NCI-H226 (cell line): ENCODE measurements at regions not wholly inside any gene's neighbourhood (a gene's known extent, or its start where the extent isn't known, plus 50 kb on each side); places are given as distances from the start of the nearest gene placed in this dataset.
"Not testable (repeated sequence)": the region's sequence is repeated elsewhere in the genome, so short reads cannot be mapped to it uniquely, and the experiment has no call there.

Source experiments
- DNase-seq: peaks from one replicate; pipeline ENCODE4 v3.0.0-alpha.2; 2015

GRCh38 chr5:28975508-28975907, 1937.1 kb upstream of the CDH9 start:
- no peak for DNase-seq

DNA sequence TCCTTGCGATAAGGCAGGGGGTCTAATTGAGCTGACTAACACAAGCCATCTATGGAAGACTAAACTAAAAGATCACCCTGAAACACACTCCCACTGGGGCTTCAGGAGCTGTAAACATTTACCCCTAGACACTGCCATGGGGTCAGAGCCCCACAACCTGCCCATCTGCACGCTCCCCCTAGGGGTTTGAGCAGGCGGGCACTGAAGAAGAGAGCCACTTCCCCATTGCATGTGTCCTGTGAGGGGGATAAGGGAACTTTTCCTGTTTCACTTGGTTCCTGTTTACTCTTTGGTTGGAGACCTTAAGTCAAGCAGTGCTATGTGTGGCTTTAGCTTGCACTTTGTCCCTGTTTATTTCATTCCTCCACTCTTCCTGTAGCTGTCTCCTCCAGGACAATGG, 1929.5 kb upstream of the CDH9 start:
- no peak for DNase-seq

- DNase-seq = peak; percentile 51
These were observed 1923.4 kb upstream of the CDH9 start for GRCh38 chr5:28961816-28962215.

- peak; percentile 42 for DNase-seq
These were observed 1920.2 kb upstream of the CDH9 start for GRCh38 chr5:28958581-28958980.

DNA sequence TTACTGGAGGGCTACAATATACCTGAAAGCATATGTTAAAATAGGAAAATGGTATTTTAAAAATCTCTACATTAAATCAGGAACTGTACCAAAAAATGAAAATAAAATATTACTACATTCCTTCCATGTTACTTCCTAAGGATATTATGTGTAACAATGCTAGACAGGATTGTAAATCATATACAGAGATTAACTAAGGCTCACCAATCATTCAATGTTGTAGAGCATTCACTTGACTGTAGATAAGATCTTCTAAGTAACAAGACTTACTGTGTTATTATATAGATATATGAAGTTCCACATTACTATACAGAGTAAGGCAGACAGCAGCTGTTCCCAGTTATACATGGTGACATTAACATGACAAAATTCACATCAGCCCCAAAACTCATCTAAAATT, 1919.1 kb upstream of the CDH9 start:
- no peak for DNase-seq

DNA sequence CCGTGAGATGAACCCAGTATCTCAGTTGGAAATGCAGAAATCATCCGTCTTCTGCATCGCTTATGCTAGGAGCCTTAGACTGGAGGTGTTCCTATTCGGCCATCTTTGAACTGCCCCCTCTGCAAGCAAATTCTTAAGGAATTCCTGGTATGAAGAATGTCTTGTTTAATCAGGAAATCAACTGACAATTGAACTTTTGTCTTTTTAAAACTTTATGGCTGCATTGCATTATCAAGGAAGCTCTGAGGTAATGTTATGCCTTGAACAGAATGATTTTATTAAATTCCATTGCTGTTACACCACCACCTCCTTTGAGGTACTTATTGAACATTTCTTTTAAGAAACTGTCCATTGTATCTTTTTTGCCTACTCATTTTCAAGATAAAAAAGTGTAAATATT, 1915.7 kb upstream of the CDH9 start:
- peak; percentile 73 for DNase-seq

GRCh38 chr5:28947865-28948264, 1909.5 kb upstream of the CDH9 start:
- no peak for DNase-seq

DNA sequence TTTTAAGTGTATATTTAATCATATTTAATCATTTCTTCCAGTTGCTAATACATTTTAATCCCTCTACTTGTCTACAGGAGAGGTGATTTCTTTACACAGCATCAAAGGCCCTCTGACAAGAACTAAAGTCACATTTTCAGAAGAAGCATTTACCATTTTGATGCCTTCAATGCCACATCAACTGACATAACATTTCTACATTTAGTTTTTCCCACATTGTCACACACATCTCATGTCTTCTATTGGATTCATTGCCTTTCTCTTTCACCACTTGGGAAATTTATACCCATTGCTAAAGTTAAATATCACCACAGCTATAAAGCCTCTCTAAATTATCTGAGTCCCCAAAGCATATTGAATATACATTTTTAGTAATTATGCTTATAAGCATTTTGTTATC, 1907.5 kb upstream of the CDH9 start:
- DNase-seq = no peak

DNA sequence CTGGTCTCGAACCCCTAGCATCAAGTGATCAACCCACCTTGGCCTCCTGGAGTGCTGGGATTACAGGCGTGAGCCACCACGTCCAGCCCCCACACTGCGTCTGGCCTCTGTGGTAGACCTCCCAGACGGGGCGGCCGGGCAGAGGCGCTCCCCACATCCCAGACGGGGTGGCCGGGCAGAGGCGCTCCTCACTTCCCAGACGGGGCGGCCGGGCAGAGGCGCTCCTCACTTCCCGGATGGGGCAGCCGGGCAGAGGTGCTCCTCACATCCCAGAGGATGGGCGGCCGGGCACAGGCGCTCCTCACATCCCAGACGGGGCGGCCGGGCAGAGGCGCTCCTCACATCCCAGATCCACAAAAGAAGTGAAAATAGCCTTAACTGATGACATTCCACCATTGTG, 1891.0 kb upstream of the CDH9 start:
- DNase-seq = not testable (repeated sequence)

- DNase-seq = not testable (repeated sequence)
These were observed 1890.0 kb upstream of the CDH9 start for GRCh38 chr5:28928327-28928790.

DNA sequence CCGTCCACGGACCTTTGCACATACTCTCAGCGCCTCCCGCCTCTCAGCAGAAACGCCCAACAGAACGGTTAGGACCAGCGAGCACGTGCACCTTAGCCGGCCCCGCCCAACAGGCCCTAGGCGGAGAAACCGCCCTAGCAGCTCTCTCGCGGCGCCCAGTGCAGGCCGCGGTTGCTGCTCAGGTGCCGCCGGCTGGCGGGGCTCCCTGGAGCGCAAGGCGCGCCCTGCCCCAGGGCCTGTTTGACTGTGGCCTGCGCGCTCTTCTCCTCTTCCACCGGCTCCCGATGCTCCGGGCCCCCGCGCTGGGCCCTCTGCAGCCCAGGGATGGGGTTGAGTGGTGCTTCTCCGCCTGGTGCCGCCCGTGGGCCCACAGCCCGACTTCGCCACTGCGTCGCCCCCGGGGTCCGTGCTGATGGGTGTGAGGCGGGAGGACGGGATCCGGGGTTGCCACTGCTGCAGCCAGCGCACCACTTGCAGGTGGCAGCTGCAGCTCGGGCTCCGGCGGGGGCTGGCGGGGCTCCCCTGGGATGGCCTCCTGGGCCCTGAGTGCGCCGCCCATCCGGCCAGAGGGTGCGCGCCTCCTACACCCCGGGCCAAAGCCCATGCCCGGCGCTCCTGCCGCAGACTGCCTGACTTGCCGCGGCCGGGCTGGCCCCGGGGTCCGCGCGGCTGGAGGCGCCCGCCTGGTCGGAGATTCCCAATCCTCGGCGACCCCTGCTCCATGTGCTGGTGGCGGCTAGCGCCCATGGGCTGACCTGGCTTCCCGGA, 1889.4 kb upstream of the CDH9 start:
- DNase-seq = no peak

- no peak for DNase-seq
These were observed 1888.0 kb upstream of the CDH9 start for GRCh38 chr5:28926422-28926821.

GRCh38 chr5:28917631-28918030, 1879.2 kb upstream of the CDH9 start:
- DNase-seq = no peak

DNA sequence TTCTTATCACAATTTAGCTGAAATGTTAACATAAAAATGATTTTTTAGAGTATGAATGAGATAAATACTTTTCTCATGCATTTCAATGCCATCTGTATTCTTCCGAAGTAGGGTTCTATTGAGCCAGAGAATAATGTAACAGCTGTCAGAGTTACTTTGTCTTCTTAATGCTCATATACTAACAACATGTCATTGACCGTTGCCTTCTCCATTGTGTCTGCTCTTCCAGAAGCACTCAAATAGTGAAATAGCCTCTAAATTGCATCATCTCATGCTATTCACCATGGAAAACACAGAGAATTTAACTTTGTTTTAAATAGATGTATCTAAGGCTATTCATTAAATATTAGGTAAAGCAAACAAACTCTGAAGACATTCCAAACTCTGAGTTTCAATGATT, 1875.9 kb upstream of the CDH9 start:
- no peak for DNase-seq

DNA sequence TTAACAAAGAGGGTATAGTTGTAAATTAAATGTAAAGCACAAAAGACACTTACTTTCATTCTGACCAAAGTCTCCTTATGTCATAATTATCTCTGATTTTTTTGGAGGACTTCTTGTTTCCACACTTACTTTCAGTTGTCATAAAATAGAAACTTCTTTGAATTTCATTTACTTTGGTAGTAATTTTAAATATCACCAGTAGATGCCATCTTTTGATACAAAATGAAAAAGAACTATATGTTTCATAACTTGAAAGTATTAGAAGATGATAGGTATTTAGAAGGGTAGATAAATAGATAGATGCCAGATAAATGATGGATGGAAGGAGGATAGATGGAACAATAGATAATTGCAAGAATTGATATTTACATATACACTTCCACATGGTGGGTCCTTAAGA, 1865.3 kb upstream of the CDH9 start:
- DNase-seq = no peak

DNA sequence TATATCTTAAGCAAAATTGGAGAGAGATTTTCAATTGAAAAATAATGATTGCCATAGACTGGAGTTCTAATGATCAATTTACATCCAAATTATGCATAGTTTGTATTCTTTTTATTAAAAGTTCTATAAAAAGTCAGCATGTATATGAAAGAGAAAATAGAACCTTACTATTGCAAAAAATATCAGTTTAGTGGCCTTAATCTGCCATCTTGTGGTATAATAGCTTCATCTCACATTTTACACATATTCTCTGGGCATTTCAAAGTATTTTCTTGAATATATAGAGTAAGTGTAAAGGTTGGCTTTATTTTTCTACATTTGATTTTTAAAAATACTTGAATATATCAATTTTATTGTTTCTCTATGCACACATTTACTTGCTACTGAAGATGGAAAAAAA, 1858.6 kb upstream of the CDH9 start:
- DNase-seq = no peak

- DNase-seq = no peak
These were observed 1842.5 kb upstream of the CDH9 start for GRCh38 chr5:28880936-28881335.

DNA sequence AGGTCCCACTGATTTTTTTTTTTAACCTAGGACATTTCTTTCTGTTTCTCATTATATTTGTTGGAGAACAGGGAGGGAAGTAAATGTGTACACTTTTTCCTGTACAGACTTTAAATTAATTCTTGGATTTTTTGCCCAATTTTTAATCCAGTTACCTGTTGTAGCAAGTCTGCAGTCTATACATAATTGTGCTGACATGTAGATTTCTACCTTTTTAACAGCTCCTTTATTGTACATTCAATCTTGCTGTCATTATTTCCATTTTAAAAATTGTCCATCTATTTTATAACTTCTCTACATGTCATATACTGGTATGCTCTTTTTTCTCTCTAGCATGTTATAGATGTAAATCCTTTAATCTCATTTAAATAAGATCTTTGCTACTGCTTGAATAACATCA, 1838.7 kb upstream of the CDH9 start:
- no peak for DNase-seq

DNA sequence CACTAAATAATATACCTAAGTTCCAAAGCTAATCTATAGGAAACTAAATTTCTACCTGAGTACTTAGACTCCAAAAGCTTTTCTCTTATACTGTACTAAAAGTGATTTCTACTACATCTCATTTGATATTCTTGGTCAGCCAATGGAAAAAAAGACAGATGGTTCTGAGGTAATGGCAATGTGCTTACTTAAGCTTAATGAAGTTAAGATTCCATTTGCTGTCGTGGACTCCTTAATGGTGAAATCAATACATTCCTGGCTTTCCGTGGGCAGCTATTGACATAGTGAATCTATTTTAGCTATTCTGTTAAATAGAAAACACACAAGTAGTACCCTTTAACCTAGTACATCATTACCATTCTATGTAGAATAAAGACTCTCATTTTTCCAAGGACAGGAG, 1825.6 kb upstream of the CDH9 start:
- no peak for DNase-seq

DNA sequence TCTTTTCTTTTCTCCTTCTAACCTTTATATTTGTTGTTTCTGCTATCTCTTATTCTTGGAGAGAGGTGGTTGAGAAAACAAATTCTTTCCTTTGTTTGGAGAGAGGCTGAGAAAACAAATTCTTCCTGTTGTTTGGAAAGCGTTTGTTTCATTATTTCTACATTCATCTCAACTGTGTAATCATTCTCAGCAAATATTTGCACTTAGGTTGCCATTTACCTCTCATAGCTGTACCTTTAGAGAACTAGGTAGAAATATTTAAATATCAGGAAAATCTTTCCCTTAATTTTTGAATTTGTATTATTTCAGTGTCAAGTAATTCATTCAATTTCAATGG, 1824.4 kb upstream of the CDH9 start:
- no peak for DNase-seq

GRCh38 chr5:28862137-28862859, 1823.9 kb upstream of the CDH9 start:
- no peak for DNase-seq

DNA sequence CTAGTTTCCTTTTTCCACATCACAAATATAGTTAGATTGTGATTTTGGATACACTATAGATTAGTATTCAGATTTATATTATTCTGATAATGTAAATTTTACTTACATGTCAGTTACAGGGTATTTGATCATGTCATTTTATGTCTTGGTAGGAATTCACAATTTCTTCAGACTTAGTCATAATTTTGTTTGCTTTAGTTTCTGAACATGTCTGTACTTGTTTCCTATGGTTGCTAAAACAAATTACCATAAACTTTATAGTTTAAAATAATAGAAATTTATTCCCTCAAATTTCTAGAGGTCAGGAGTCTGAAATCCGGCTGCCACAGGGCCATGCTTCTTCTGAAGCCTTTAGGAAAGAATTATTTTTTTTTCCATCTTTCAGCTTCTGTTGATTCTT, 1817.2 kb upstream of the CDH9 start:
- DNase-seq = no peak

DNA sequence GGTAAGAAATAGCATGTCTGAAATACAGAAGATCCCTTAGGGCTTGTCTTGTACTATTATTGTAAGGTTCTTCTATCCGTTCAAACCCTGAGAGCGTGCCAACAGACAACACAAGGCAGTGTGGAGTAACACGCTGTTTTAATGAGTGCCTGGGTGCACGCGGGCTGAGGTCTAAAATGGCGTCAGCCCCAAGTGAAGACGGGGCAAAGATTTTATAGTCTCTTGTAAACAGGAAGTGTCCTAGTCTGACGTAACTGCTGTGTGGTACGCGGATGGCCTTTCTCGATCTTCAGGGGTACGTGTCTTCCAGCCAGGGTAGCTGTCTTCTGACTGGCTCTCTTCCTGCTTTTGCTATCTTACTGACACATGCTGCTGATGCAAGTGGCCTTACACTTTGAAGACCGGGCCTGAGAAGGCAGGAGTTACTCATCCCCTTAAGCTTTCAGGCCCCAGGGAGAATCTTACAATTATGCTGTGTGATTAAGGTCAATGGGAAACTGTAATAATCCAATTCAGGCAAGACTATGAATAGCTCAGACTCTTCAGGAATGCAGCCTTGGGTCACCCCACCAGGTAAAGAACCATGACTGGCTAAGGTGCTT, 1812.0 kb upstream of the CDH9 start:
- DNase-seq = peak; percentile 4

- no peak for DNase-seq
These were observed 1792.7 kb upstream of the CDH9 start for GRCh38 chr5:28831042-28831441.
